ENCODE measurements at regions not wholly inside any gene's neighbourhood (a gene's known extent, or its start where the extent isn't known, plus 50 kb on each side); places are given as distances from the start of the nearest gene placed in this dataset.

DNA sequence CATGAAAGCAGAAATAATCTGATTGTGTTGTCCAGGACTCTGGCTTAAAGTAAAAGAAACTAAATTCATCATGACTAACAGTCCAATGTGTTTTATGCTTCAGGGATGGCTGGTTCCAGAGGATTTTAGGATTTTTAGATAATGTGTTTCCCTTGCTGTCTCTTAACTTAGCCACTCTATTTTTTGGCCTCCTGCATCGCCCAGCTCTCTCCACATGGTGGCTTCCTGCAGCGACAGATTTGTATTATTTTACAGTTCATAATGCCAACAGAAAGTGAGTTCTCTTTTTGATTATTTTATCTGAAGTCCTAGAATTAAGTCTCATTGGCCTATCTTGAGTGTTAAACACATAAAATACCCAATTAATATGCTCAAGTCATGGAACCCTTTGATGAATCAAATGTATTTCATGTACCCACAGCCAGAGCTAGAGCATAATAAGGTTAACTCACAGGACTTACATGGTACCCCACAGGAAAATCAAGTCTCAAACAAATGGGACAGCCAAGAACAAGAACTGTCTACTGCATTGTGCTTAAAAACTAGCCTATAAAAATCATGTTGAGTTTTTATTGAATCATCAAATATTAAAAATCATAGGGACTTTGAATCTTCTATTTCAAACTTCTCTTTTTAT lies 582.5 kb downstream of the DOK5 start:
- no peak overlapping the region for H3K4me3 ChIP-seq

DNA sequence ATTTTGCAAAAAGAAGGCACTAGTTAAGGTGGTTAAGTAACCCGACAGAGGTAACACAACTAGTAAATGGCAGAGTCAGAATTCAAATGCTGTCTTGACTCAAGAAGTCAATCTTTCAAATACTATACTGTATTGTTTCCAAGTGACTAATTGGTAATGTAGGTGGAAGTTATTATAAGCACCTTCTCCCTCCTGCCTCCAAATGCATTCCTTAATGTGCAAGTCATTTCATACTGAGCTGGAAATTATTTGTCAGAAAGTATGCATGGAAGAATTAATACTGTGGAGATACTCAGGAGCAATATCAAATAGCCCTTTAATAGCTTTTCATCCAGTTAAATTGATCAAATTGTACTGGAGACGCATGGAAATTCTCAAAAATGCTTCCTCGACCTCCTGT lies 579.1 kb downstream of the DOK5 start:
- ATAC-seq (no peak), DNase-seq (no peak)
- no peak overlapping the region for H3K4me3 ChIP-seq
- TF ChIP-seq, protein P1, sequence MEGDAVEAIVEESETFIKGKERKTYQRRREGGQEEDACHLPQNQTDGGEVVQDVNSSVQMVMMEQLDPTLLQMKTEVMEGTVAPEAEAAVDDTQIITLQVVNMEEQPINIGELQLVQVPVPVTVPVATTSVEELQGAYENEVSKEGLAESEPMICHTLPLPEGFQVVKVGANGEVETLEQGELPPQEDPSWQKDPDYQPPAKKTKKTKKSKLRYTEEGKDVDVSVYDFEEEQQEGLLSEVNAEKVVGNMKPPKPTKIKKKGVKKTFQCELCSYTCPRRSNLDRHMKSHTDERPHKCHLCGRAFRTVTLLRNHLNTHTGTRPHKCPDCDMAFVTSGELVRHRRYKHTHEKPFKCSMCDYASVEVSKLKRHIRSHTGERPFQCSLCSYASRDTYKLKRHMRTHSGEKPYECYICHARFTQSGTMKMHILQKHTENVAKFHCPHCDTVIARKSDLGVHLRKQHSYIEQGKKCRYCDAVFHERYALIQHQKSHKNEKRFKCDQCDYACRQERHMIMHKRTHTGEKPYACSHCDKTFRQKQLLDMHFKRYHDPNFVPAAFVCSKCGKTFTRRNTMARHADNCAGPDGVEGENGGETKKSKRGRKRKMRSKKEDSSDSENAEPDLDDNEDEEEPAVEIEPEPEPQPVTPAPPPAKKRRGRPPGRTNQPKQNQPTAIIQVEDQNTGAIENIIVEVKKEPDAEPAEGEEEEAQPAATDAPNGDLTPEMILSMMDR (IDR thresholded peaks at IDR 0.05), result no peak
- no peaks in the 10 kb centered on the region for H3K36me3 ChIP-seq (ENCODE audit: low read depth)
- no peaks in the 10 kb centered on the region for H3K9me3 ChIP-seq
- intact Hi-C loops (cut with DNase I, micrococcal nuclease), result no loop called here
- no peaks in the 10 kb centered on the region for H3K4me1 ChIP-seq (ENCODE audit: low read depth)

More for the DNA sequence above, 582.5 kb downstream of the DOK5 start:
- DNase-seq (peak in 2 of 3 donors; percentile 18 to 26), ATAC-seq (peak; percentile 36)
- Histone ChIP-seq H3K9me3 (peaks cover 3% of the 10 kb centered on the region), H3K36me3 (ENCODE audit: low read depth) (no peaks in the 10 kb centered on the region), H3K4me1 (ENCODE audit: low read depth) (no peaks in the 10 kb centered on the region)
- intact Hi-C loops (cut with DNase I, micrococcal nuclease), result no loop called here
- TF ChIP-seq, protein P1 (IDR thresholded peaks at IDR 0.05), result no peak

DNA sequence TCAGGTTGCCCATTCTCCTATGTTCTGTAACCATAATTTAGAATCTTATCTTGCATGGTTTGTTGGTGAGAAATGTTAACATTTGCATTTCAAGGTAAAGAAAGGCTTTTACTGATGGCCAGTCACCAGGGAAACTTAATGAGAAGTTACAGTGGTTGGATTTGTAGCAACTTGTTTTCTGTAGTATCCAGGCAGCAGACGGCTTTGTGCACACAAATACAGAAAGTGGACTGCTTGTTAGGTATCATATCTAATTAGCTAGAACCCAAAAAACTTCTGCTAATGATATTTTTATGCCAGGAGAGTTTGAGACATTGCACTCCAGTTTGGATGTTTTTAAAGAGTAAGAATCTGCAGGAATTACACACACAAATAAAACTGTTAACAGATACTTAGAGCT lies 578.0 kb downstream of the DOK5 start:
- TF ChIP-seq, protein P1 (IDR thresholded peaks at IDR 0.05), result no peak
- no peaks in the 10 kb centered on the region for H3K9me3 ChIP-seq
- intact Hi-C loops (cut with DNase I, micrococcal nuclease), result no loop called here
- ATAC-seq, result no peak
- H3K4me1 ChIP-seq (ENCODE audit: low read depth), result no peaks in the 10 kb centered on the region
- DNase-seq, result no peak
- H3K4me3 ChIP-seq, result no peak overlapping the region
- H3K36me3 ChIP-seq (ENCODE audit: low read depth), result no peaks in the 10 kb centered on the region

- Histone ChIP-seq H3K9me3 (no peaks in the 10 kb centered on the region), H3K4me1 (ENCODE audit: low read depth) (no peaks in the 10 kb centered on the region), H3K36me3 (ENCODE audit: low read depth) (no peaks in the 10 kb centered on the region), H3K4me3 (no peak overlapping the region)
- TF ChIP-seq, protein P1 (IDR thresholded peaks at IDR 0.05), result no peak
- intact Hi-C loops (cut with DNase I, micrococcal nuclease), result no loop called here
- ATAC-seq (no peak), DNase-seq (no peak)
Measured at GRCh38 chr20:55052459-55052858, 577.1 kb downstream of the DOK5 start.

GRCh38 chr20:55038684-55039083 lies 563.3 kb downstream of the DOK5 start:
- TF ChIP-seq, protein P1 (IDR thresholded peaks at IDR 0.05), result no peak
- ATAC-seq (no peak), DNase-seq (no peak)
- Histone ChIP-seq H3K4me1 (ENCODE audit: low read depth) (no peaks in the 10 kb centered on the region), H3K36me3 (ENCODE audit: low read depth) (no peaks in the 10 kb centered on the region), H3K4me3 (no peak overlapping the region), H3K9me3 (no peaks in the 10 kb centered on the region)
- intact Hi-C loops (cut with DNase I, micrococcal nuclease), result no loop called here

GRCh38 chr20:55031971-55032370 lies 556.6 kb downstream of the DOK5 start:
- intact Hi-C loops (cut with DNase I, micrococcal nuclease), result no loop called here
- ATAC-seq, result no peak
- no peak for DNase-seq
- Histone ChIP-seq H3K4me3 (no peak overlapping the region), H3K4me1 (ENCODE audit: low read depth) (no peaks in the 10 kb centered on the region), H3K36me3 (ENCODE audit: low read depth) (no peaks in the 10 kb centered on the region), H3K9me3 (no peaks in the 10 kb centered on the region)
- TF ChIP-seq, protein P1 (IDR thresholded peaks at IDR 0.05), result no peak

Measured in mucosa of descending colon (tissue), 3 donors.